ENCODE measurements at regions not wholly inside any gene's neighbourhood (a gene's known extent, or its start where the extent isn't known, plus 50 kb on each side); places are given as distances from the start of the nearest gene placed in this dataset.

GRCh38 chr6:143605906-143606521 lies 71.8 kb upstream of the PHACTR2 start:
- Histone ChIP-seq H4K20me1 (ENCODE audit: insufficient read depth, low read length) (no peaks in the 10 kb centered on the region), H3K4me2 (ENCODE audit: low read length) (no peak overlapping the region), H3K36me3 (ENCODE audit: insufficient read depth, low read length) (no peaks in the 10 kb centered on the region), H3K4me3 (ENCODE audit: low read depth, low read length, poor library complexity, severe bottlenecking) (no peak overlapping the region), H3K9ac (ENCODE audit: low read length) (no peak overlapping the region), H3K27me3 (ENCODE audit: insufficient read depth, low read length) (no peaks in the 10 kb centered on the region), H3F3A (ENCODE audit: insufficient read depth, low read length) (no peaks in the 10 kb centered on the region), H3K4me1 (ENCODE audit: insufficient read depth, low read length, severe bottlenecking) (no peaks in the 10 kb centered on the region), H3K9me3 (ENCODE audit: low read length) (no peaks in the 10 kb centered on the region), H3K9me2 (ENCODE audit: low read depth, low read length) (no peaks in the 10 kb centered on the region), H3K79me2 (ENCODE audit: insufficient read depth, low read length) (no peaks in the 10 kb centered on the region), H2AFZ (ENCODE audit: low read length) (no peak overlapping the region), H3K27ac (ENCODE audit: low read depth, low read length, poor library complexity, severe bottlenecking) (no peak overlapping the region)
- TF ChIP-seq EZH2 (IDR thresholded peaks at IDR 0.05; ENCODE audit: borderline replicate concordance, low read length), result no peak
- TF ChIP-seq, protein P1, sequence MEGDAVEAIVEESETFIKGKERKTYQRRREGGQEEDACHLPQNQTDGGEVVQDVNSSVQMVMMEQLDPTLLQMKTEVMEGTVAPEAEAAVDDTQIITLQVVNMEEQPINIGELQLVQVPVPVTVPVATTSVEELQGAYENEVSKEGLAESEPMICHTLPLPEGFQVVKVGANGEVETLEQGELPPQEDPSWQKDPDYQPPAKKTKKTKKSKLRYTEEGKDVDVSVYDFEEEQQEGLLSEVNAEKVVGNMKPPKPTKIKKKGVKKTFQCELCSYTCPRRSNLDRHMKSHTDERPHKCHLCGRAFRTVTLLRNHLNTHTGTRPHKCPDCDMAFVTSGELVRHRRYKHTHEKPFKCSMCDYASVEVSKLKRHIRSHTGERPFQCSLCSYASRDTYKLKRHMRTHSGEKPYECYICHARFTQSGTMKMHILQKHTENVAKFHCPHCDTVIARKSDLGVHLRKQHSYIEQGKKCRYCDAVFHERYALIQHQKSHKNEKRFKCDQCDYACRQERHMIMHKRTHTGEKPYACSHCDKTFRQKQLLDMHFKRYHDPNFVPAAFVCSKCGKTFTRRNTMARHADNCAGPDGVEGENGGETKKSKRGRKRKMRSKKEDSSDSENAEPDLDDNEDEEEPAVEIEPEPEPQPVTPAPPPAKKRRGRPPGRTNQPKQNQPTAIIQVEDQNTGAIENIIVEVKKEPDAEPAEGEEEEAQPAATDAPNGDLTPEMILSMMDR (IDR thresholded peaks at IDR 0.05; ENCODE audit: low read length), result no peak

- H3K9me2 ChIP-seq (ENCODE audit: low read depth, low read length), result no peaks in the 10 kb centered on the region
- H3K9me3 ChIP-seq (ENCODE audit: low read length), result no peaks in the 10 kb centered on the region
- no peaks in the 10 kb centered on the region for H3K4me1 ChIP-seq (ENCODE audit: insufficient read depth, low read length, severe bottlenecking)
- TF ChIP-seq, protein P1 (IDR thresholded peaks at IDR 0.05; ENCODE audit: low read length), result no peak
- TF ChIP-seq EZH2 (IDR thresholded peaks at IDR 0.05; ENCODE audit: borderline replicate concordance, low read length), result no peak
- H3K27ac ChIP-seq (ENCODE audit: low read depth, low read length, poor library complexity, severe bottlenecking), result no peak overlapping the region
- H3F3A ChIP-seq (ENCODE audit: insufficient read depth, low read length), result no peaks in the 10 kb centered on the region
- no peaks in the 10 kb centered on the region for H3K79me2 ChIP-seq (ENCODE audit: insufficient read depth, low read length)
- H3K4me2 ChIP-seq (ENCODE audit: low read length), result no peak overlapping the region
- no peak overlapping the region for H3K9ac ChIP-seq (ENCODE audit: low read length)
- H4K20me1 ChIP-seq (ENCODE audit: insufficient read depth, low read length), result no peaks in the 10 kb centered on the region
- no peak overlapping the region for H3K4me3 ChIP-seq (ENCODE audit: low read depth, low read length, poor library complexity, severe bottlenecking)
- H3K27me3 ChIP-seq (ENCODE audit: insufficient read depth, low read length), result no peaks in the 10 kb centered on the region
- no peak overlapping the region for H2AFZ ChIP-seq (ENCODE audit: low read length)
- H3K36me3 ChIP-seq (ENCODE audit: insufficient read depth, low read length), result no peaks in the 10 kb centered on the region
These were observed 74.3 kb upstream of the PHACTR2 start for GRCh38 chr6:143603455-143603854.

DNA sequence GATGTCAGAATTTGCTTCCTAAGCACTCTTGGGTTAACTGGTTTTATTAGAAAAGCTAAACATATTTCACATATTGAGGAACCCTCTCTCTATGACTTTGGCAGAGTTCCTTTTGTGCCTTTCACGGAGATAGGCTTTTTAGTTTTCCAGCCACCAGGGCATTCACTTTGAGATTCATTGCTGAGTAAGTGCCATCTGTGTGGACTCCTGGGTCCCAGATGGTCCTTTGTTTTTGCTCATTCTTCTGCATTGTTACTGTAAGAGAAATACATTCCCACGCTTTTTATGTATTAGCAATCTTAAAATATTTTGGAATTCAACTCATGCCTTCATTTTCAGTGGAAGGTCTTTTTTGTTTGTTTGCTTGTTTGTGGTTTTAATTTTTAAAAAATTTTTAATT lies 76.3 kb upstream of the PHACTR2 start:
- Histone ChIP-seq H3K27ac (ENCODE audit: low read depth, low read length, poor library complexity, severe bottlenecking) (no peak overlapping the region), H3K27me3 (ENCODE audit: insufficient read depth, low read length) (no peaks in the 10 kb centered on the region), H3K36me3 (ENCODE audit: insufficient read depth, low read length) (no peaks in the 10 kb centered on the region), H3K79me2 (ENCODE audit: insufficient read depth, low read length) (no peaks in the 10 kb centered on the region), H3K9me2 (ENCODE audit: low read depth, low read length) (no peaks in the 10 kb centered on the region), H3F3A (ENCODE audit: insufficient read depth, low read length) (no peaks in the 10 kb centered on the region), H3K4me2 (ENCODE audit: low read length) (no peak overlapping the region), H2AFZ (ENCODE audit: low read length) (no peak overlapping the region), H3K9ac (ENCODE audit: low read length) (no peak overlapping the region), H4K20me1 (ENCODE audit: insufficient read depth, low read length) (no peaks in the 10 kb centered on the region), H3K4me1 (ENCODE audit: insufficient read depth, low read length, severe bottlenecking) (no peaks in the 10 kb centered on the region), H3K9me3 (ENCODE audit: low read length) (no peaks in the 10 kb centered on the region), H3K4me3 (ENCODE audit: low read depth, low read length, poor library complexity, severe bottlenecking) (no peak overlapping the region)
- TF ChIP-seq EZH2 (IDR thresholded peaks at IDR 0.05; ENCODE audit: borderline replicate concordance, low read length), result no peak
- TF ChIP-seq, protein P1 (IDR thresholded peaks at IDR 0.05; ENCODE audit: low read length), result no peak
